HG02852 (cell line): ENCODE measurements at regions not wholly inside any gene's neighbourhood (a gene's known extent, or its start where the extent isn't known, plus 50 kb on each side); places are given as distances from the start of the nearest gene placed in this dataset.
"Not testable (repeated sequence)": the region's sequence is repeated elsewhere in the genome, so short reads cannot be mapped to it uniquely, and the experiment has no call there.

Source experiments
- ATAC-seq: cut with Tn5 transposase; IDR thresholded peaks from one replicate; pipeline ENCODE4 v1.9.1; 2021; ENCODE audit warnings: mild to moderate bottlenecking, moderate library complexity; ENCODE audit not compliant: unreplicated experiment

DNA sequence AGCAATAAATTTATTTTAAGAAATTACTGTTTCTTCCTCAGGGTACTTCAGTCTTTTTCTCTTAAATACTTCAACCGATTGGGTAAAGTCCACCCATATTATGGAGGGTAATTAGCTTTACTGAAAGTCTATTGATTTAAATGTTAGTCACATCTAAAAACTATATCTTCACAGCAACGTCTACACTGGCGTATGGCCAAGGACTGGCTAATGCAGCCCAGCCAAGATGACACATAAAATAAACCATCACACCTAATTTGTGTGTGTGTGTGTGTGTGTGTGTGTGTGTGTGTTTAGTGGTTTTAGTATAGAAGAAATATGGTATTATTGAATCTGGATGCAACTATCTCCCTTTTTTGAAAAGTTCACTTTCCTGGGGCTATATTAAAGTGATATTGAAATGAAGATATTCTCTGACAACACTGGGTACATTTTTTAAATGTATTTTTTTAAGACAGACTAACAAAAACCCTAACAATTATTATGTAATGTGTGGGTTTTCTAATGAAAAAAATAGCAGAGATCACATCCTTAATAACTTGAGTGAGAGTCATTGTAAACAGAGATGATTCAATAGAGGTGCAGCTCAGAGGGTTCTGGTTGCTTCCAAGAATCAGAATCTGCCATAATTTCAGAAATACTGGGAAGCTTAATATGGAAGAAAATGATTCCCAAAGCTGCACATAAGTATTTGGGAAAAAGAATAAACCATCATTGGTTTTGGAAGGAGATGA, 584.2 kb upstream of the MBL2 start:
- ATAC-seq, result no peak

DNA sequence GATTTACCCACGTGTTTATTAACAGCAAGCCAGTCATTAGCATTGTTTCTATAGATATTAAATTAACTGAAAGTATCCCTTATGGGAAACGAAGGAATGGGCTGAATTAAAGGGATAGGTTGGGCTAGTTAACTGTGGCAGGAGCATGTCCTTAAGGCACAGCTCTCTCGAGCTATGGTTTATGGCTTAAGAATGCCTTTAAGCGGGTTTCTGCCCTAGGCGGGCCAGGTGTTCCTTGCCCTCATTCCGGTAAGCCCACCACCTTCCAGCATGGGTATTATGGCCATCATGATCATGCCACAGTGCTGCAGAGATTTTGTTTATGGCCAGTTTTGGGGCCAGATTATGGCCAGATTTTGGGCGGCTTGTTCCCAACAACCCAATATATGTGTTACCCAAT, 569.9 kb upstream of the MBL2 start:
- not testable (repeated sequence) for ATAC-seq

DNA sequence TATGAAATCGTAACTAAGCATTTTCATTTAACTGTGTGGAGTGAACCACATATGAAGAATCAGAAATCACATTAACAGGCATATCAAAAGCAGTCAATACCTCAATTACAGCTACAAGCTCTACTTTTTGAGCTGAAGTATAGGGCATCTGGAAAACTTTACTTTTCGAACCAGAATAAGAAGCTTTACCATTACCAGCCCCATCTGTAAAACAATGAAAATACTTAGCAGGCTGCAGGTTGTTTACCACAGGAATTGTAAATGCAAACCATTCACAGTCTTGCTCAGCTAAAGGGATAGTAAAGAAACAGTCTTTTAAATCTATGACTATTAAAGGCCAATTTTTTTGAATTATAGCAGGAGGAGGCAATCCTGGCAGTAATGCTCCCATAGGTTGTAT, 565.6 kb upstream of the MBL2 start:
- not testable (repeated sequence) for ATAC-seq

DNA sequence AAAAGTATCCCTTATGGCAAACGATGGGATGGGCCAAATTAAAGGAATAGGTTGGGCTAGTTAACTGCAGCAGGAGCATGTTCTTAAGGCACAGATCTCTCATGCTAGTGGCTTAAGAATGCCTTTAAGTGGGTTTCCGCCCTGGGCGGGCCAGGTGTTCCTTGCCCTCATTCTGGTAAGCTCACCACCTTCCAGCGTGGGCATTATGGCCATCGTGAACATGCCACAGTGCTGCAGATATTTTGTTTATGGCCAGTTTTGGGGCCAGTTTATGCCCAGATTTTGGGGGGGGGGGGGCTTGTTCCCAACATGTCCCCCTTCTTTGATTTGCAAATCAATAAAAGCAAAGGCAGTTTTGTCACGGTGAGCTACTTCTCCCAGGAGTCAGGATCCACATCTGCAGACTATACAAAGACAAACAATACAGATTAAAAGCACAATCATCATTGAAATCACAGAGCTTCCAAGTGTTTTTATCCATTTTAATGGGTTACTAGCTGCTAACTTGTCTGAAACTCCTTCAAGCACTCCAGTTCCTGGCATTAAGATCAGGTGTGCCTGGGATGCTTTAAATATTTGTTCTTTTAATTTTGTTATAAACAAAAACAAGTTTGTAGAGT, 563.3 kb upstream of the MBL2 start:
- ATAC-seq, result not testable (repeated sequence)

DNA sequence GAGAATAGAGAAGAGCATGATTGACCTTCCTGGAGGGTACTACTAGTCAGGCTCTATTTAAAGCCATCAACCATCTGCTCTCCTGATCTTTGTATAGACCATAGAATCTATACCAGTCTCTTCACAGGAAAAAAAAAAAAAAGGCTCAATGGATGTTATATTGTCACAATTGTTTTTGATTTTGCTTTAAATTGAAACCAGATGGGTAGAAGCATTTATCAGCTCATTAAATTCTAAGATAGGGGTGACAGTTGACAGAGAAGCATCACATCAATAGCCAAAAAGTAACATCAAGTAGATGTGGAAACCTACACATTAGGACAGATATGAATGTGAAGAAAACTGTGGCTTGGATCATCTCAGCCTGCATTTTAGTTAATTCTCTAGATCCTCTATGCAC, 558.9 kb upstream of the MBL2 start:
- no peak for ATAC-seq

DNA sequence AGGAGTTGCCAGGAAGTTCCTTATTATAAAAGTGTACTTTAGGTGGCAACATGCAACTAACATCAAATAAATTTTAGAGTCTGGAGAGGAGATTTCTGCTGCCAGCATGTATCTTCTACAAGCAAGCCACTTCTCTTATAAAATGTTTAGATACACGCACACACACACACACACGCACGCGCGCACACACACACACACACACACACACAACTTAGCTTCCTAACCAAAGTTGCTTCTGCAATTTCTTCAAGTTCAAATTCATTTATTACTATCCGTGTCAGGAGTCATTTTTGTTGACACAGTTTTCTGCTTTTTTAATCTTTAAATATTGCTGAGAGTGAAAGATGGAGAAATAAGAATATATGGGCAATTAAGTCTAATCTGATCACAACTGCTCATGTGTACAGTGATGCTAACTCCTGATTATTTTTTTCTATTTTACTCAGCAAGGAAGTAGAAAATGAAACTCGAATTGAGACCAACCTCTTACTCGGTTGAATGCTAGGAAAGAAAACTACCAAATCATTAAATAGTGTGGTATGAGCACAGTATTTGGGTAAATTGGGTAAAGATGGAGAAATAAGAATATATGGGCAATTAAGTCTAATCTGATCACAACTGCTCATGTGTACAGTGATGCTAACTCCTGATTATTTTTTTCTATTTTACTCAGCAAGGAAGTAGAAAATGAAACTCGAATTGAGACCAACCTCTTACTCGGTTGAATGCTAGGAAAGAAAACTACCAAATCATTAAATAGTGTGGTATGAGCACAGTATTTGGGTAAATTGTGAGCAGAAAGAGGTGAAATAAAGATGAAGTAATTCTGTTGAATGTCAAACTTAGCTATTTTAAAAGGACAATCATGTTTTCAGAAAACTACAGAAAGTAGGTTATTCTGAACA, 554.1 kb upstream of the MBL2 start:
- not testable (repeated sequence) for ATAC-seq

DNA sequence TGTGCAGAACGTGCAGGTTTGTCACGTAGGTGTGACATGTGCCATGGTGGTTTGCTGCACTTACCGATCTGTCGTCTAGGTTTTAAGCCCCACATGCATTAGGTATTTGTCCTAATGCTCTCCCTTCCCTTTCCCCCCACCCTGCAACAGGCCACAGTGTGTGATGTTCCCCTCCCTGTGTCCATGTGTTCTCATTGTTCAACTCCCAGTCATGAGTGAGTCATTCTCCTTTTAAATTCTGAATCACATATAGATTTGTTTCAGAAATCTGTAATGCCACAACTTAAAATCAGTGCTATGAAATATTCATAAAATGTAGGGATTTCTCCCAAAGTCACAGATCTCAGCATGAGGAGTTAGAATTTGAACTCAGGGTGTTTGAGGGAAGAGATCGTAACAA, 552.5 kb upstream of the MBL2 start:
- ATAC-seq, result no peak

DNA sequence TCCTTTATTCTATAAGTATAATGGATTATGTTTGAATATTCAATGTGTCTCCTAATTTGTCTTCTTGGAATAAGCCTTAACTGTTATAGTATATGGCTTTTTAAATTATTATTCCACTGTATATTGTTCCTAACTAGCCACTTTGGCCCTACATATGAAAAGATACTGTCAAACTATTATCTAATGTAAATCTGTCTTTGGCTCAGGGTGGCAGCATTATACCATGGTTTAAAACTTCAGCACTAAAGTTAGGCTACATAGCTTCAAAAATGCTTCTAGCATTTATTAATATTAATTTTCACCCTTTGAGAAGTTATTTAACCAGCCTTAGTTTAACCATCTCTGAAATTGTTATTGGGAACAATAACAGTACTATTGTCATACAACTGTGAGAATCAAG, 543.1 kb upstream of the MBL2 start:
- no peak for ATAC-seq

DNA sequence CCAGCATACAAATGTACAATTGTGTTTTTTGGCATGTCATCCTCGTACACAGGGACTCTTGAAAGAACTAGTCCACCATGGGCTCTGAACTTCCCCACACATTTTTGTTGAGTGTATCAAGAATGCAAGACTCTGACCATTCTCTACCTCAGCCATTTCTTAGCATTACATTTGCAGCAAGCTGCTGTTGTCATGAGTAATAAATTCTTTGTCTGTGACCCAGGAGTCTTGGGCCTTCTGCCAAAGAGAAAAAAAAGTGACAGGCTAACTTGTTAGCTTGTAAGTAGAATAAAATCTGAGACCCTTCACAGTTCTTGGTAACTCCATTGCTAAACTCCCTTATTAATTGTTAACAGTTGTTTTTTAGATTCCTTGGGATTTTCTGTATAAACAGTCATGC, 542.3 kb upstream of the MBL2 start:
- no peak for ATAC-seq

DNA sequence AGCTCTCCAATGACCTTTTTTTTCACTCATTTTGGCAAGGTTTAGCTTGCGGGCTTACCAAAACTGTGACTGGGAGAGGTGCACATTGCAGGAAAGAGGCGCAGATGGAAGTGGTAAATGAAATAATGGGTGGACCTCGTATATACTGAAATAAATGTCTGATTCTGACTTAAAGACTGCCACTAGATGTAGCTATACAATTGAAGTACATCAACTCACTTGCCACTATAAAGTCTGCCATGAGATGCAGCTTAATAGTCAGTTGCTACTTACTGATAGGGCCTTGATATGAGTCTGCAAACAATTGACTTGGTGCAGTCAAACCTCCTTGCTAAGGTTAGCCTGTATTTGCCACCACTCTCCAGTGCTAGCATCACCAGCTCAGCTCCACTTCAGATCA, 525.9 kb upstream of the MBL2 start:
- ATAC-seq, result no peak

DNA sequence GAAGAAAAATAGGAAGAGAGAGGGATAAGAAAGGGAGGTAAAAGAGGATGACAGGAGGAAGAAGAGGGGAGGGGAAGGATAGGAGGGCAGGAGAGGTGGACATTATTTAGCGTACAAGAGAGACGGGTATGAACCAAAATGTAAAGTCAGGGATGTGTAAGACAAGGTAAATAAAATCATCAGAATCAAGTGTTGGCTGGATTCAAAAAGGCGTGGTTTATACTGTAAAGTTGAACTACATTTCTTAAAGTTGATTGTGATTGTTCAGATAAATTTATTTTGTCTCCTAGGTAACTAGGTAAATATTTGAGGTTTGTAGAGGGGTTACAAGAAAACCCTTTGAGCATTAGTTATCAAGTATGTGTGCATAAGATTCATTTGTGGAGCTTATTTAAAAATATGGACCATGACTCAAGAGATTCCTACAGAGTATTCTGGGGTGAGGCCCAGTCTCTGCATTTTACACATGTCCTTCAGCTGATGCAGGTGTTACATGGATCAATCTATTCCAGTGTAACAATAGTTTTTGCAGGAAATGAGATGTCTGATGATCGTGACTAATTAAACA, 512.1 kb upstream of the MBL2 start:
- ATAC-seq, result no peak

DNA sequence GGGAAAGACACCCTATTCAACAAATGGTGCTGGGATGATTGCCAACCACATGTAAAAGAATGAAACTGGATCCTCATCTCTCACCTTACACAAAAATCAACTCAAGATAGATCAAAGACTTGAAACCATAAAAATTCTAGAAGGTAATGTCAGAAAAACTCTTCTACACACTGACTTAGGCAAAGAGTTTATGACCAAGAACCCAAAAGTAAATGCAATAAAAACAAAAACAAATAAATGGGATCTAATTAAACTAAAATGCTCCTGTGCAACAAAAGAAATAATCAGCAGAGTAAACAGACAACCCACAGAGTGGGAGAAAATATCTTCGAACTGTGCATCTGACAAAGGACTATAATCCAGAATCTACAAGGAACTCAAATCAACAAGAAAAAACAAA, 504.2 kb upstream of the MBL2 start:
- no peak for ATAC-seq

DNA sequence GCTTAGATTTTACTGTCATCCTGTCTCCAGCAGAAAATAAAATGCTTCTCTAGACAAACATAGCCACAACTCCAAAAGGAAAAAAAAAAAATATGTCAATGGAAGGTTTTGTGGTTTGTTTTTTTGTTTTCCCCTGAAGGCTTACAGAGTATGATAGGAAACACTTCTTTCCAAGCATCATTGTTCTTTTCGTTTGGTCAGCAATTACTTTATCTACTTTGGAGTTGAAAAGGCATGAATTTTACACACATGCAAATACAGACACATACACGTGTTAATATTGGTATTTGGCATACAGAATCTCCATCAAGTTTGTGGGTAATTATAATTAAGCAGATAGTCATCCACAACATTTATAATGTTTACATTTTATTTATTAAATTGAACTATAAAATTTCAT, 496.9 kb upstream of the MBL2 start:
- no peak for ATAC-seq

DNA sequence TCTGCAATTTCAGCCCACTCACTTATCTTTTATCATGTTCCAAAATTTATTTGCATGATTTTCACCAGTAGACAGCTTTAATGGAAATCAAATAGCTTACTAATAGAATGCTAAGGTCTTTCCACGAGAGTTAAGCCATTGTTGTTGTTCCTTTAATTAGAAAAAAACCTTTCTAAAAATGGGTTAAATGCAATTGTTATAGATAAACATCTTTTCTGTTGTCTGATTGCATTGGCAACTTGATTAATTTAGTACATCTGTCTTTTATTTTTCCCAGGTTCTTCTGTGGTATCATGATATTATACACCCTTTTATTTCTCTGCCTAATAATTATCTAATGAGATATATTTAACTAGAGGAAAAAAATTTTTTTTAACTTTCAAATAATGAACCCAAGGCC, 487.6 kb upstream of the MBL2 start:
- no peak for ATAC-seq

DNA sequence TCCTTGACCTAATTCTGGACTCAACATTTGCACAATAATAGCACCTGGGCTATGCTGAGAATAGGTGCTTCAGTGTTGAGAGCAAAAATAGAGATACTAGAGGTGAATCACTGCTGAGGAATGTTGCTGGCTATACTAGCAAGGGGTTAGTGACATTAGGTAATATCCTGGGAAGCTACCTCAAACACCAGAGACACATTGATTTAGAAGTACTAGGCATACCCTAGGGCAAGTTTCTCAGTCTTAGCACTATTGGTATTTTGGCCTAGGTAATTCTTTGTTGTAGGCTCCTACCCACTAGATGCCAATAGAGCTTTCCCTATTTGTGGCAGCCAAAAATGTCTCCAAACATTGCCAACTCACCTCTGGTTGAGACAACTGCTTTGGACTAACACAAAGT, 484.0 kb upstream of the MBL2 start:
- no peak for ATAC-seq

DNA sequence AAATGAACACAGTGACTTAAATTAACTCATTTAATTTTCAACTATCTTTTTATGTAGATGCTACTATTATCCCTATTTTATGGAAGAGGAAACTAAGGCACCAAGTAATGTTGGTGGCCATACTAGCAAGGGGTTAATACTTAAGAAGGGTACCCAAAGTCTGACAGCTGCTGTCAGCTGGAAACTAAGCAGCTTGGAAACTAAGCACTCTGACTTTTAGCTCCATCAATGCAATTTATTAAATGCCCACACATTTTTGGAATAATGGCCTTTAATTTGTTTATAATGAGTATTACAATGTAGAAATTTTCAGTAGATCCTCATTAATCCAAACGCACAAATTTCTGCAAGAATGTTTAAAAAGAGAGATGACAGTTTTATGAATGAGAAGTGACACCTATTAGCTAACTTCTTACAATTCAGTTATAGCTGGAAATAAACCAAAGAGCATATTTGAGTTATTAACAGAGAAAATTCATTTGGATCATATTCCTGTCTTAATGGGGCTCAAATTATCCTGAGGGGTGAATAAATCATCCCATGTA, 483.1 kb upstream of the MBL2 start:
- ATAC-seq, result no peak

DNA sequence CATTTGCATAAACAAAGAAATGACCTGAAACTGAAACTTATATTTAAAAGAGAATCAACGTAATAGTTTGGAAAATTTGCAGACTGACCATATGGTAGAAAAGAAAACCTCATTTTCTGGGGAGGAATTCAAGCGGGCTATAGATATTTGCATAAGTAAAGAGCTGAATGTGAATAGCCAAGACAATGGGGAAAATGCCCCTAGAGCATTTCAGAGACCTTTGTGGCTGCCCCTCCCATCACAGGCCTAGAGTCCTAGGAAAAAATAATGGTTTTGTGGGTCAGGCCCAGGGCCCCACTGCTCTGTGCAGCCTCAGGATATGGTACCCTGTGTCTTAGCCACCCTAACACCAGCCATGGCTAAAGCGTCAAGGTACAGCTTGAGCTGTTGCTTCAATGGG, 480.6 kb upstream of the MBL2 start:
- ATAC-seq, result no peak

DNA sequence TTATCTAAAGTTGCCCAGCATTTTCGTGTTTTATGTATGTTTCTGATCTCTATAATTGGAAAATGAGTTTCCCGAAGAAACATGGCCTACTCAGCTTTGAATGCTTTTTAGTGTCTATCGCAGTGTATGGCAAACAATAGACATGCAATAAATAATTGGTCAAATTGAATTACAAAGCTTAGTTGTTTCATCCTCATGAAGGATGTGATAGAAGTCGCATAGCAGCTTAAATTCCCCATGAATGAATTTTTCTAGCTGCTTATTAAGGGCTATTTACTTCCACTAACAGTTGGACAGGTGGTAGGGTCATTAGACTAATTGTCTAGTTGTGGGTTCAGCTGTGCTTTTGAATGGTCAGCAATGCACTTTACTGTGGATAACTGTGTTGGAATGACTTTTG, 467.3 kb upstream of the MBL2 start:
- ATAC-seq, result no peak

DNA sequence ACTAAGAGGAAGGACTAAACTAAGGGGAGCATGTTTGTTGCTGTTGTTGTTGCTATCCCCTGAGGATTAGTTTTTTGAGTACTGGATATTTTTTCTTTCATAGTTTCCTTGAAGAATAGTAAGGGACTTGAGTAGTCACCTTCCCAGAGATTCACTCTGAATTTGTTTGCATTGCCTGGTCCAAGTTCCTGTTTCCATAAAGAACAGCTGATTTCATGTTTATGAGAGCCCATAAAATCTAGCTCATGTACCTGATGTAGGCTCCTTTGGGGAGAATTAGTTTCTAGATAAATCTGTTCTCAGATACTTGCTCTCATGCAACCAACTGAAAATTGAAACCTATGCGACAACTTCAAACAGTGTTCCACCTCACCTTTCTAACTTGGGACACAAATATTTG, 464.4 kb upstream of the MBL2 start:
- no peak for ATAC-seq

DNA sequence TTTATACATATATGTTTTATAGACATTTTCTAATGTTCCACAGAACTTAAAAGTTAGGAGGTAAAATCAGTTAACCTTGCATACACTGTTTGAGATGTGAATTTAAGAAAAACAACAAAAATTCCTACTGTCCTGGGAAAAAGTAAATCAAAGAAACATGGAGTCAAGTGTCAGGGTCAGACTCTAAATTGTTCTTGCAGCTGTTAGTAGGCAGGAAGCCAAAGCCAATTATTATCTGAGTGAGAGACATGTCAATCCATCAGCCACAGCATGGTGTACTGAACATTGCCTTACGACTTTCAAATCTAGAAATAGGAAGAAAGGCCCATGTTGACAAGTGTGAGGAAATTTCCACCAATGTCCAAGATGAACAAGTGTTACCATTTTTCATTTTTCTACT, 461.2 kb upstream of the MBL2 start:
- no peak for ATAC-seq

DNA sequence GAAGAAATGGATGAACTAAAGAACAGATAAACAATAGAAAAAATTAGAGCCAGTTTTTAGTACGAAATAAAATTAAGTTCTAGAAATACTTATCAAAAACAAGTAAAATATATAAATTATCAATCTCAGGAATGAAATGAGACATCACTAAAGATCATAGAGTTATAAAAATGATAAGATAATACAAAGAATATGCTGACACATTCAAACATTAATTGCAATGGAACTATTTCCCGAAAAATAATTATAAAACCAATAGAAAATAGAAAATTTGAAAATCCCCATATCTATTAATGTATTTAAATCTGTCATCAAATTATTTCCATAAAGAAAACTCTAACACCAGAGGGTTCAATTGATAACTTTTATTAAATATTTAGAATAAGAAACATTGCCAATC, 458.1 kb upstream of the MBL2 start:
- no peak for ATAC-seq
